ENCODE measurements at regions not wholly inside any gene's neighbourhood (a gene's known extent, or its start where the extent isn't known, plus 50 kb on each side); places are given as distances from the start of the nearest gene placed in this dataset.

DNA sequence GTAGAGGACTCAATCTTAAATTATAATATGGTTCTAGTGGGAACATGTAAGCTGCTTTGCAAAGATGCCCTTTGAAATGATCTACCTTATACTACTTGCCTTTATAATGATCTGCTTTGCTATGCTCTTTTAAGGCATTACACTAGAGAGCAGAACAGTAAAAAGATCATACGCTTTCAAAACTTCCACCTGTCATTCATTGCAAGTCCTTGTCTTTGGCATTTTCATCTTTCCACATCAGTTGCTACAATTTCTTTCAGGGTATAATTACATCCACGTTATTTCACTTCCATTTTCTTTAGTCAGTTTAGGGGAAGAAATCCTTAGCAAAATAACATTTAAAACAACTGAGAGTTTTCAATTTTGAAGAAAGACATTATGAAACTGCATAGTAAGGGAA, 80.3 kb downstream of the ACTBL2 start:
- DNase-seq (ENCODE audit: low read depth in 4 of 6, low spot score in 6 of 6), result peak in 1 of 6 donors; percentile 39
- Histone ChIP-seq H3K27ac (ENCODE audit: low read depth, low read length) (no peak overlapping the region), H3K4me3 (ENCODE audit: low read depth, low read length) (no peak overlapping the region), H3K27me3 (ENCODE audit: control insufficient read depth, insufficient read depth, low read length) (no peaks in the 10 kb centered on the region), H3K4me1 (ENCODE audit: control insufficient read depth, insufficient read depth, low read length) (no peaks in the 10 kb centered on the region), H3K36me3 (ENCODE audit: control insufficient read depth, insufficient read depth, low read length) (no peaks in the 10 kb centered on the region), H3K9me3 (ENCODE audit: control insufficient read depth, insufficient read depth, low read length) (peaks cover 1% of the 10 kb centered on the region)
- 83% methylated on average over 1 of the region's 2 CpGs for WGBS (ENCODE audit: insufficient coverage)

DNA sequence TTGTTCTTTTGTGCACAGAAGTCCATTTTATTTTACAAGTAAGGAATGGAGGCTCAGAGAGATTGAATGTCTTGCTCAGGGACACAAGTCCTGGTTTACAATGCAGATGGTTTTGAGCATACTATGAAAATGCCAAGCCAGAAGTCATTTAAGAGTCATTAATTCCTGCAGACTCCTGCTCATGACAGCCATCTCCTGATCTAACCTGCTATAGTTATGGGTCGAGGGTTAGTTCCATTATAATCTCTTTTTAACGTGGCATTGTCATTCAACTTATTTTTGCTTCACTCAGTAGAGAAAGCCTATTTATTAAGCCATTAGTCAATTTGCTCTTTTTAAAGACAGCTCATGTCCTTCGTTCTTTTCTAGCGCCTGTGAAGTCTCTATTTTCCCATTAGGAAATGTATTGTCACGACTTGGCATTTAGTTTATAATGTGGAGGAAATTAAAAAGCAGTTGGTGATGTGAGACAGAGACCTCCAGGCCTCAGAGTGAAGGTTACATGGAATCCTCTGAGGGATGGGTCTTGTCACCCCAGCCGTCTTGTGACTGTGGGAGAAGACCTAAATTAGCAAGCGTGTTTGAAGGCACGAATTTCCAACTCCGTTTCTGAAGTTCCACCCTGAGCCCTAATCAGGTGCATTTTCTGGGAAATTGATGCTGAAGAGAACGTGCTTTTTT, 84.1 kb downstream of the ACTBL2 start:
- Histone ChIP-seq H3K4me3 (ENCODE audit: low read depth, low read length) (no peak overlapping the region), H3K27me3 (ENCODE audit: control insufficient read depth, insufficient read depth, low read length) (no peaks in the 10 kb centered on the region), H3K4me1 (ENCODE audit: control insufficient read depth, insufficient read depth, low read length) (no peaks in the 10 kb centered on the region), H3K27ac (ENCODE audit: low read depth, low read length) (no peak overlapping the region), H3K36me3 (ENCODE audit: control insufficient read depth, insufficient read depth, low read length) (no peaks in the 10 kb centered on the region), H3K9me3 (ENCODE audit: control insufficient read depth, insufficient read depth, low read length) (peaks cover 1% of the 10 kb centered on the region)
- WGBS (ENCODE audit: insufficient coverage), result 81% methylated on average over 6 of the region's 10 CpGs
- no peak for DNase-seq (ENCODE audit: low read depth in 4 of 6, low spot score in 6 of 6)

DNA sequence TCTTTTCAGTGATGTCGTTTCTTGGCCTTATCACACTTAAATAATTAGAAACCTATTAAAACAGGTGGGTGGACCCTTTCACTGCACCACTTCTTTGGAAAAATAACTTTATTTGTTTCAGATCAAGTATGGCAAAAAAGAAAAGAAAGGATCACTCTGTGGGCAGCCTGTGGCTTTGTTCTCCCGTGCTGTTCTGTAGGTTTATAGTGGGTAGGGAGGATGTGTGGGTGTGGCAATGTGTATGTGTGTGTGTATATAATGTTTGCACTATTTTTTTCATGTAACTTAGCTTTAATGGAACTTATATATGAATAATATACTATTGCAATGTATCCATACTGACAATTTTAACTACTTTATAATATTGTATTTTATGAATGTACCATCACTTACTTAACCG, 85.9 kb downstream of the ACTBL2 start:
- 34% methylated on average over 2 of the region's 3 CpGs for WGBS (ENCODE audit: insufficient coverage)
- H3K4me1 ChIP-seq (ENCODE audit: control insufficient read depth, insufficient read depth, low read length), result no peaks in the 10 kb centered on the region
- H3K9me3 ChIP-seq (ENCODE audit: control insufficient read depth, insufficient read depth, low read length), result peaks cover 1% of the 10 kb centered on the region
- H3K36me3 ChIP-seq (ENCODE audit: control insufficient read depth, insufficient read depth, low read length), result no peaks in the 10 kb centered on the region
- no peak for DNase-seq (ENCODE audit: low read depth in 4 of 6, low spot score in 6 of 6)
- H3K27me3 ChIP-seq (ENCODE audit: control insufficient read depth, insufficient read depth, low read length), result no peaks in the 10 kb centered on the region
- no peak overlapping the region for H3K27ac ChIP-seq (ENCODE audit: low read depth, low read length)
- no peak overlapping the region for H3K4me3 ChIP-seq (ENCODE audit: low read depth, low read length)

GRCh38 chr5:57394421-57395210, 88.0 kb downstream of the ACTBL2 start:
- no peak overlapping the region for H3K27ac ChIP-seq (ENCODE audit: low read depth, low read length)
- no peak for DNase-seq (ENCODE audit: low read depth in 4 of 6, low spot score in 6 of 6)
- no CpG with 5 or more reads among the region's 5 CpGs for WGBS (ENCODE audit: insufficient coverage)
- no peaks in the 10 kb centered on the region for H3K27me3 ChIP-seq (ENCODE audit: control insufficient read depth, insufficient read depth, low read length)
- no peaks in the 10 kb centered on the region for H3K36me3 ChIP-seq (ENCODE audit: control insufficient read depth, insufficient read depth, low read length)
- H3K9me3 ChIP-seq (ENCODE audit: control insufficient read depth, insufficient read depth, low read length), result no peaks in the 10 kb centered on the region
- H3K4me3 ChIP-seq (ENCODE audit: low read depth, low read length), result no peak overlapping the region
- H3K4me1 ChIP-seq (ENCODE audit: control insufficient read depth, insufficient read depth, low read length), result no peaks in the 10 kb centered on the region

GRCh38 chr5:57386958-57387357, 95.7 kb downstream of the ACTBL2 start:
- H3K4me3 ChIP-seq (ENCODE audit: low read depth, low read length), result no peak overlapping the region
- no CpG with 5 or more reads among the region's 2 CpGs for WGBS (ENCODE audit: insufficient coverage)
- no peaks in the 10 kb centered on the region for H3K9me3 ChIP-seq (ENCODE audit: control insufficient read depth, insufficient read depth, low read length)
- H3K4me1 ChIP-seq (ENCODE audit: control insufficient read depth, insufficient read depth, low read length), result no peaks in the 10 kb centered on the region
- H3K27me3 ChIP-seq (ENCODE audit: control insufficient read depth, insufficient read depth, low read length), result no peaks in the 10 kb centered on the region
- H3K27ac ChIP-seq (ENCODE audit: low read depth, low read length), result no peak overlapping the region
- H3K36me3 ChIP-seq (ENCODE audit: control insufficient read depth, insufficient read depth, low read length), result no peaks in the 10 kb centered on the region
- no peak for DNase-seq (ENCODE audit: low read depth in 4 of 6, low spot score in 6 of 6)

DNA sequence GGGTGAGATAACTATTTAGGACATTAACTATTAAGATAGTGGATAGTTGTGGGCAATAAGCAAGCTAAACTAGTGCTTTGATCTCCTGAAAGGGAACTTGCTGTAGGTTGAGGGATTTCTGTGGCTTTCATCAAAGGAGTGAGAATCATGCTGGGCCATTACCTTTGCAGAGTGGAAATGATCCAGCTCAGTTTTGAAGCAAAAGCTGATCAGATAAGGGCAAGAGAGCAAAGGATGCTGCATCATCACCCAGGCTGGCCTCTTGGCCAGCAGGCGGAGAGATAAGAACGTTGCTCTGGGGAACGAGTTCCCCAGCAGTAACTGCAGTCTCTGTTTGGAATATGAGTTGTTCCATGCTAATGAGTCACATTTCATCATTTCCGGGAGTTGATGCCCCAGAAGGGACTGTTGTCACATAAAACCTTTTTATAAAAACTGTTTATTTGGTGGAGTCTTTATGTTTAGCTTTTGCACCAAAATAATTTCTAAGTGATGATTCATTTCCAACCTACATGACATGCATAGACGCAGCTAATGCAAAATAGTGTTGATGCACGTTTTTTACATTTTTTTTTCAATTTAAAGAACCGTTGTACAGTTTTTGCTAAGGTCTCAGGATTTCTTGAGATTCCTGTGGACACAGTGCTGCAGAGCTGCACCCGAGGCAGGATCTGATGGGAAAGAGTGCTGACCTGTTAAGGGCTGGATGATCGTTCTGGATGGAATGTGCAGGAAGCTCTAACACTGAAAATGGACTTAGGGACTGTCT, 99.3 kb downstream of the ACTBL2 start:
- 78% methylated on average over 7 of the region's 9 CpGs for WGBS (ENCODE audit: insufficient coverage)
- H3K36me3 ChIP-seq (ENCODE audit: control insufficient read depth, insufficient read depth, low read length), result no peaks in the 10 kb centered on the region
- no peak overlapping the region for H3K27ac ChIP-seq (ENCODE audit: low read depth, low read length)
- no peaks in the 10 kb centered on the region for H3K4me1 ChIP-seq (ENCODE audit: control insufficient read depth, insufficient read depth, low read length)
- H3K9me3 ChIP-seq (ENCODE audit: control insufficient read depth, insufficient read depth, low read length), result no peaks in the 10 kb centered on the region
- H3K27me3 ChIP-seq (ENCODE audit: control insufficient read depth, insufficient read depth, low read length), result no peaks in the 10 kb centered on the region
- DNase-seq (ENCODE audit: low read depth in 4 of 6, low spot score in 6 of 6), result no peak
- H3K4me3 ChIP-seq (ENCODE audit: low read depth, low read length), result no peak overlapping the region

GRCh38 chr5:57382655-57383054, 100.0 kb downstream of the ACTBL2 start:
- Histone ChIP-seq H3K4me1 (ENCODE audit: control insufficient read depth, insufficient read depth, low read length) (no peaks in the 10 kb centered on the region), H3K4me3 (ENCODE audit: low read depth, low read length) (no peak overlapping the region), H3K9me3 (ENCODE audit: control insufficient read depth, insufficient read depth, low read length) (no peaks in the 10 kb centered on the region), H3K27ac (ENCODE audit: low read depth, low read length) (no peak overlapping the region), H3K27me3 (ENCODE audit: control insufficient read depth, insufficient read depth, low read length) (no peaks in the 10 kb centered on the region), H3K36me3 (ENCODE audit: control insufficient read depth, insufficient read depth, low read length) (no peaks in the 10 kb centered on the region)
- DNase-seq (ENCODE audit: low read depth in 4 of 6, low spot score in 6 of 6), result no peak
- no CpG with 5 or more reads among the region's 2 CpGs for WGBS (ENCODE audit: insufficient coverage)

- no peaks in the 10 kb centered on the region for H3K27me3 ChIP-seq (ENCODE audit: control insufficient read depth, insufficient read depth, low read length)
- no peak overlapping the region for H3K27ac ChIP-seq (ENCODE audit: low read depth, low read length)
- no peaks in the 10 kb centered on the region for H3K36me3 ChIP-seq (ENCODE audit: control insufficient read depth, insufficient read depth, low read length)
- H3K4me3 ChIP-seq (ENCODE audit: low read depth, low read length), result no peak overlapping the region
- no peak for DNase-seq (ENCODE audit: low read depth in 4 of 6, low spot score in 6 of 6)
- no peaks in the 10 kb centered on the region for H3K9me3 ChIP-seq (ENCODE audit: control insufficient read depth, insufficient read depth, low read length)
- no peaks in the 10 kb centered on the region for H3K4me1 ChIP-seq (ENCODE audit: control insufficient read depth, insufficient read depth, low read length)
- WGBS (ENCODE audit: insufficient coverage), result no CpG with 5 or more reads among the region's 2 CpGs
Measured at GRCh38 chr5:57370376-57370775, 112.2 kb downstream of the ACTBL2 start.

DNA sequence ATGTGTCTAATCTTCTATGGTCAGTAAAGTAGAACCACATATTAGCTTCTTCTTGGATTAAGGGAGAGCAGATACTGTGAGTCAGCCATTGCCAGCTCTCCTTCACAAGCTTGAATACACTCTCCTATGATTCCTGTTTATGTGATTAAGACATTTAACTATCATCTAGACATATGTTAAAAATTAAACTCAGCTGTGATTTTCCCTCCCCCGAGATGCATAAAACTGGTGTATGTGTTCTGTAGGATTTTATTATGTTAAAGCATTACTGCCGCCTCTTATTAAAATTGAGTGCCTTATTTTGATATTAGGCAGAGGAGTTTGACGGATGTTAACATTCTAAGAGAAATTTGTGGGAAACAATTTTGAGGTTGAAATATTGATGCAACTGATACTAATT, 114.6 kb downstream of the ACTBL2 start:
- no CpG with 5 or more reads among the region's 3 CpGs for WGBS (ENCODE audit: insufficient coverage)
- Histone ChIP-seq H3K4me1 (ENCODE audit: control insufficient read depth, insufficient read depth, low read length) (no peaks in the 10 kb centered on the region), H3K9me3 (ENCODE audit: control insufficient read depth, insufficient read depth, low read length) (no peaks in the 10 kb centered on the region), H3K27ac (ENCODE audit: low read depth, low read length) (no peak overlapping the region), H3K27me3 (ENCODE audit: control insufficient read depth, insufficient read depth, low read length) (no peaks in the 10 kb centered on the region), H3K36me3 (ENCODE audit: control insufficient read depth, insufficient read depth, low read length) (no peaks in the 10 kb centered on the region), H3K4me3 (ENCODE audit: low read depth, low read length) (no peak overlapping the region)
- peak in 1 of 6 donors; percentile 51 for DNase-seq (ENCODE audit: low read depth in 4 of 6, low spot score in 6 of 6)
